Smooth muscle cell (in vitro differentiated cells): ENCODE measurements at regions not wholly inside any gene's neighbourhood (a gene's known extent, or its start where the extent isn't known, plus 50 kb on each side); places are given as distances from the start of the nearest gene placed in this dataset.

Experiments used
- DNase-seq: peaks from one replicate; lab custom pipeline; 2025; ENCODE audit not compliant: unreplicated experiment; lab: John Stamatoyannopoulos, UW
- H2AFZ ChIP-seq: fragments of 200-600 bp; sonication (generic); 2 replicates; pipeline ENCODE4 v1.6.0; 2016; ENCODE audit warnings: antibody characterized with exemption, low read depth, mild to moderate bottlenecking
- H3F3A ChIP-seq: fragments of 200-600 bp; sonication (generic); 2 replicates; pipeline ENCODE4 v1.6.0; 2017; ENCODE audit warnings: antibody characterized with exemption, low read depth
- H3K27ac ChIP-seq: fragments of 200-600 bp; sonication (generic); 2 replicates; pipeline ENCODE4 v1.5.1; 2016; ENCODE audit warnings: low read depth, mild to moderate bottlenecking
- H3K27me3 ChIP-seq: fragments of 200-600 bp; sonication (generic); 2 replicates; pipeline ENCODE4 v1.6.1; 2016; ENCODE audit warnings: low read depth, mild to moderate bottlenecking
- H3K36me3 ChIP-seq: fragments of 200-600 bp; sonication (generic); 2 replicates; pipeline ENCODE4 v1.5.1; 2016; ENCODE audit warnings: low read depth
- H3K4me1 ChIP-seq: fragments of 200-600 bp; sonication (generic); 2 replicates; pipeline ENCODE4 v1.5.1; 2016; ENCODE audit warnings: low read depth
- H3K4me2 ChIP-seq: fragments of 200-600 bp; sonication (generic); 2 replicates; pipeline ENCODE4 v1.6.0; 2016; ENCODE audit warnings: mild to moderate bottlenecking
- H3K4me3 ChIP-seq: fragments of 200-600 bp; sonication (generic); 2 replicates; pipeline ENCODE4 v1.5.1; 2016; ENCODE audit warnings: mild to moderate bottlenecking
- H3K79me2 ChIP-seq: fragments of 200-600 bp; sonication (generic); 2 replicates; pipeline ENCODE4 v1.6.0; 2016; ENCODE audit warnings: low read depth, mild to moderate bottlenecking
- H3K9ac ChIP-seq: fragments of 200-600 bp; sonication (generic); 2 replicates; pipeline ENCODE4 v1.6.0; 2016; ENCODE audit warnings: low read depth
- H3K9me3 ChIP-seq: fragments of 200-600 bp; sonication (generic); replicated peaks from 2 replicates; pipeline ENCODE4 v1.5.1; 2016; ENCODE audit warnings: low read depth
- H4K20me1 ChIP-seq: fragments of 200-600 bp; sonication (generic); 2 replicates; pipeline ENCODE4 v1.6.0; 2016; ENCODE audit warnings: low read depth
- CTCF ChIP-seq: fragments of 200-600 bp; sonication (generic); IDR thresholded peaks from 2 replicates; pipeline ENCODE4 v1.5.1; 2017; ENCODE audit warnings: borderline replicate concordance, mild to moderate bottlenecking, antibody characterized with exemption; ENCODE audit not compliant: insufficient read depth, poor library complexity, severe bottlenecking
- WGBS: methylation state at CpG from one replicate; pipeline ENCODE4 v1.1.7; 2016; ENCODE audit warnings: low lambda C conversion rate; 5-methylcytosine and 5-hydroxymethylcytosine counted together

GRCh38 chr12:113709456-113709855 is 237.8 kb upstream of the LHX5 start:
- DNase-seq, result no peak
- WGBS, result 90% methylated on average over 3 of the region's 3 CpGs
- Histone ChIP-seq H3K27ac (no peak overlapping the region), H4K20me1 (no peaks in the 10 kb centered on the region), H2AFZ (no peak overlapping the region), H3K4me2 (no peak overlapping the region), H3K4me1 (no peaks in the 10 kb centered on the region), H3K4me3 (no peak overlapping the region), H3K79me2 (no peaks in the 10 kb centered on the region), H3K9me3 (no peaks in the 10 kb centered on the region), H3K27me3 (peaks cover 38% of the 10 kb centered on the region), H3K9ac (no peak overlapping the region), H3K36me3 (no peaks in the 10 kb centered on the region), H3F3A (no peaks in the 10 kb centered on the region)
- TF ChIP-seq CTCF, result no peak

- no peaks in the 10 kb centered on the region for H3K79me2 ChIP-seq
- no peak for TF ChIP-seq CTCF
- 84% methylated on average over 11 of the region's 11 CpGs for WGBS
- H3F3A ChIP-seq, result no peaks in the 10 kb centered on the region
- H3K4me2 ChIP-seq, result no peak overlapping the region
- H3K4me1 ChIP-seq, result no peaks in the 10 kb centered on the region
- no peak overlapping the region for H3K9ac ChIP-seq
- H3K36me3 ChIP-seq, result no peaks in the 10 kb centered on the region
- H3K27me3 ChIP-seq, result peaks cover 48% of the 10 kb centered on the region
- no peaks in the 10 kb centered on the region for H4K20me1 ChIP-seq
- no peak overlapping the region for H3K27ac ChIP-seq
- H3K4me3 ChIP-seq, result no peak overlapping the region
- H2AFZ ChIP-seq, result no peak overlapping the region
- no peak for DNase-seq
- H3K9me3 ChIP-seq, result no peaks in the 10 kb centered on the region
These were observed 231.2 kb upstream of the LHX5 start for GRCh38 chr12:113702836-113703235.

- no peak overlapping the region for H3K27ac ChIP-seq
- 84% methylated on average over 4 of the region's 4 CpGs for WGBS
These were observed 230.6 kb upstream of the LHX5 start for GRCh38 chr12:113702276-113702675.

More at GRCh38 chr12:113702276-113702675, 230.6 kb upstream of the LHX5 start:
- Histone ChIP-seq H3K27me3 (peaks cover 52% of the 10 kb centered on the region), H3F3A (no peaks in the 10 kb centered on the region), H3K9me3 (no peaks in the 10 kb centered on the region), H3K36me3 (no peaks in the 10 kb centered on the region), H4K20me1 (no peaks in the 10 kb centered on the region), H3K4me1 (no peaks in the 10 kb centered on the region), H2AFZ (no peak overlapping the region), H3K4me2 (no peak overlapping the region), H3K9ac (no peak overlapping the region), H3K79me2 (no peaks in the 10 kb centered on the region), H3K4me3 (no peak overlapping the region)
- TF ChIP-seq CTCF, result no peak
- no peak for DNase-seq
